Liver (tissue), 3 donors: ENCODE measurements at regions not wholly inside any gene's neighbourhood (a gene's known extent, or its start where the extent isn't known, plus 50 kb on each side); places are given as distances from the start of the nearest gene placed in this dataset.

Experiments used
- CTCF ChIP-seq: fragments of 150-350 bp; IDR thresholded peaks from 2 replicates; pipeline ENCODE4 v1.5.1; 2017; ENCODE audit warnings: improper control_type of control experiment, low read depth, low read length; ENCODE audit not compliant: missing input control
- FOXA1 ChIP-seq: IDR thresholded peaks from 2 replicates; pipeline ENCODE4 v1.6.1; 2016; ENCODE audit warnings: antibody characterized with exemption
- GABPA ChIP-seq, 2 donors: IDR thresholded peaks in 1 of 2; conservative IDR thresholded peaks in 1 of 2; 2 replicates each; pipeline ENCODE4 v1.6.1; 2016; ENCODE audit warnings: antibody characterized with exemption in 2 of 2, mild to moderate bottlenecking in 1 of 2, moderate library complexity in 1 of 2
- HNF4G ChIP-seq: IDR thresholded peaks from 2 replicates; pipeline ENCODE4 v1.6.1; 2016; ENCODE audit warnings: antibody characterized with exemption
- JUND ChIP-seq, 2 donors: IDR thresholded peaks; 2 replicates each; pipeline ENCODE4 v1.6.1; 2016; ENCODE audit warnings: antibody characterized with exemption in 2 of 2
- RAD21 ChIP-seq, 2 donors: IDR thresholded peaks; 2 replicates each; pipeline ENCODE4 v1.6.1; 2016; ENCODE audit warnings: antibody characterized with exemption in 2 of 2, mild to moderate bottlenecking in 2 of 2
- SP1 ChIP-seq: IDR thresholded peaks from 2 replicates; pipeline ENCODE4 v1.6.1; 2018; ENCODE audit warnings: antibody characterized with exemption, mild to moderate bottlenecking
- TAF1 ChIP-seq: conservative IDR thresholded peaks from 2 replicates; pipeline ENCODE4 v1.6.1; 2016; ENCODE audit warnings: antibody characterized with exemption, mild to moderate bottlenecking
- YY1 ChIP-seq: IDR thresholded peaks from 2 replicates; pipeline ENCODE4 v1.6.1; 2016; ENCODE audit warnings: antibody characterized with exemption, mild to moderate bottlenecking
- TF ChIP-seq, protein P1 (sequence below): IDR thresholded peaks from 2 replicates; pipeline ENCODE4 v1.6.1; 2016; ENCODE audit warnings: antibody characterized with exemption, mild to moderate bottlenecking
- TF ChIP-seq, protein P2 (sequence below): IDR thresholded peaks from 2 replicates; pipeline ENCODE4 v1.6.1; 2016; ENCODE audit warnings: antibody characterized with exemption
- TF ChIP-seq, protein P3 (sequence below): IDR thresholded peaks from 2 replicates; pipeline ENCODE4 v1.6.1; 2016; ENCODE audit warnings: antibody characterized with exemption
- donor health status: healthy.
- donor health status: healthy.

GRCh38 chr19:28170066-28170465 is 1042.9 kb downstream of the UQCRFS1 start:
- TF ChIP-seq, protein P1, sequence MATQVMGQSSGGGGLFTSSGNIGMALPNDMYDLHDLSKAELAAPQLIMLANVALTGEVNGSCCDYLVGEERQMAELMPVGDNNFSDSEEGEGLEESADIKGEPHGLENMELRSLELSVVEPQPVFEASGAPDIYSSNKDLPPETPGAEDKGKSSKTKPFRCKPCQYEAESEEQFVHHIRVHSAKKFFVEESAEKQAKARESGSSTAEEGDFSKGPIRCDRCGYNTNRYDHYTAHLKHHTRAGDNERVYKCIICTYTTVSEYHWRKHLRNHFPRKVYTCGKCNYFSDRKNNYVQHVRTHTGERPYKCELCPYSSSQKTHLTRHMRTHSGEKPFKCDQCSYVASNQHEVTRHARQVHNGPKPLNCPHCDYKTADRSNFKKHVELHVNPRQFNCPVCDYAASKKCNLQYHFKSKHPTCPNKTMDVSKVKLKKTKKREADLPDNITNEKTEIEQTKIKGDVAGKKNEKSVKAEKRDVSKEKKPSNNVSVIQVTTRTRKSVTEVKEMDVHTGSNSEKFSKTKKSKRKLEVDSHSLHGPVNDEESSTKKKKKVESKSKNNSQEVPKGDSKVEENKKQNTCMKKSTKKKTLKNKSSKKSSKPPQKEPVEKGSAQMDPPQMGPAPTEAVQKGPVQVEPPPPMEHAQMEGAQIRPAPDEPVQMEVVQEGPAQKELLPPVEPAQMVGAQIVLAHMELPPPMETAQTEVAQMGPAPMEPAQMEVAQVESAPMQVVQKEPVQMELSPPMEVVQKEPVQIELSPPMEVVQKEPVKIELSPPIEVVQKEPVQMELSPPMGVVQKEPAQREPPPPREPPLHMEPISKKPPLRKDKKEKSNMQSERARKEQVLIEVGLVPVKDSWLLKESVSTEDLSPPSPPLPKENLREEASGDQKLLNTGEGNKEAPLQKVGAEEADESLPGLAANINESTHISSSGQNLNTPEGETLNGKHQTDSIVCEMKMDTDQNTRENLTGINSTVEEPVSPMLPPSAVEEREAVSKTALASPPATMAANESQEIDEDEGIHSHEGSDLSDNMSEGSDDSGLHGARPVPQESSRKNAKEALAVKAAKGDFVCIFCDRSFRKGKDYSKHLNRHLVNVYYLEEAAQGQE: no peak
- no peak for TF ChIP-seq CTCF
- TF ChIP-seq, protein P2, sequence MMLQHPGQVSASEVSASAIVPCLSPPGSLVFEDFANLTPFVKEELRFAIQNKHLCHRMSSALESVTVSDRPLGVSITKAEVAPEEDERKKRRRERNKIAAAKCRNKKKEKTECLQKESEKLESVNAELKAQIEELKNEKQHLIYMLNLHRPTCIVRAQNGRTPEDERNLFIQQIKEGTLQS: no peak
- no peak for TF ChIP-seq TAF1
- TF ChIP-seq JUND (IDR thresholded peaks at IDR 0.05): no peak
- TF ChIP-seq, protein P3, sequence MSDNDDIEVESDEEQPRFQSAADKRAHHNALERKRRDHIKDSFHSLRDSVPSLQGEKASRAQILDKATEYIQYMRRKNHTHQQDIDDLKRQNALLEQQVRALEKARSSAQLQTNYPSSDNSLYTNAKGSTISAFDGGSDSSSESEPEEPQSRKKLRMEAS: no peak
- no peak for TF ChIP-seq RAD21 (IDR thresholded peaks at IDR 0.05)
- no peak for TF ChIP-seq SP1
- no peak for TF ChIP-seq HNF4G
- TF ChIP-seq GABPA (IDR thresholded peaks at IDR 0.05 in 1 of 2, conservative IDR thresholded peaks at IDR 0.05 in 1 of 2): no peak
- no peak for TF ChIP-seq FOXA1
- no peak for TF ChIP-seq YY1
